ENCODE measurements at regions not wholly inside any gene's neighbourhood (a gene's known extent, or its start where the extent isn't known, plus 50 kb on each side); places are given as distances from the start of the nearest gene placed in this dataset.

GRCh38 chr12:84624601-84625000, 288.0 kb downstream of the SLC6A15 start:
- TF ChIP-seq CTCF (IDR thresholded peaks at IDR 0.05; ENCODE audit: borderline replicate concordance, insufficient read depth, low read depth, low read length), result no peak

GRCh38 chr12:84619053-84619571, 293.5 kb downstream of the SLC6A15 start:
- TF ChIP-seq CTCF (IDR thresholded peaks at IDR 0.05; ENCODE audit: borderline replicate concordance, insufficient read depth, low read depth, low read length), result no peak

More at GRCh38 chr12:84624601-84625000, 288.0 kb downstream of the SLC6A15 start:
- H3K4me3 ChIP-seq (ENCODE audit: low read depth, low read length), result no peak overlapping the region

GRCh38 chr12:84607170-84607819, 305.3 kb downstream of the SLC6A15 start:
- H3K4me3 ChIP-seq (ENCODE audit: low read depth, low read length), result no peak overlapping the region
- no peak for TF ChIP-seq CTCF (IDR thresholded peaks at IDR 0.05; ENCODE audit: borderline replicate concordance, insufficient read depth, low read depth, low read length)

More at GRCh38 chr12:84619053-84619571, 293.5 kb downstream of the SLC6A15 start:
- H3K4me3 ChIP-seq (ENCODE audit: low read depth, low read length), result no peak overlapping the region

GRCh38 chr12:84605983-84606382, 306.6 kb downstream of the SLC6A15 start:
- no peak for TF ChIP-seq CTCF (IDR thresholded peaks at IDR 0.05; ENCODE audit: borderline replicate concordance, insufficient read depth, low read depth, low read length)

GRCh38 chr12:84604551-84604950, 308.0 kb downstream of the SLC6A15 start:
- no peak overlapping the region for H3K4me3 ChIP-seq (ENCODE audit: low read depth, low read length)
- TF ChIP-seq CTCF (IDR thresholded peaks at IDR 0.05; ENCODE audit: borderline replicate concordance, insufficient read depth, low read depth, low read length), result no peak

More at GRCh38 chr12:84605983-84606382, 306.6 kb downstream of the SLC6A15 start:
- no peak overlapping the region for H3K4me3 ChIP-seq (ENCODE audit: low read depth, low read length)

GRCh38 chr12:84603484-84604248, 308.9 kb downstream of the SLC6A15 start:
- TF ChIP-seq CTCF (IDR thresholded peaks at IDR 0.05; ENCODE audit: borderline replicate concordance, insufficient read depth, low read depth, low read length), result no peak
- H3K4me3 ChIP-seq (ENCODE audit: low read depth, low read length), result no peak overlapping the region
